ENCODE measurements at regions not wholly inside any gene's neighbourhood (a gene's known extent, or its start where the extent isn't known, plus 50 kb on each side); places are given as distances from the start of the nearest gene placed in this dataset.

- TF ChIP-seq, protein P1, sequence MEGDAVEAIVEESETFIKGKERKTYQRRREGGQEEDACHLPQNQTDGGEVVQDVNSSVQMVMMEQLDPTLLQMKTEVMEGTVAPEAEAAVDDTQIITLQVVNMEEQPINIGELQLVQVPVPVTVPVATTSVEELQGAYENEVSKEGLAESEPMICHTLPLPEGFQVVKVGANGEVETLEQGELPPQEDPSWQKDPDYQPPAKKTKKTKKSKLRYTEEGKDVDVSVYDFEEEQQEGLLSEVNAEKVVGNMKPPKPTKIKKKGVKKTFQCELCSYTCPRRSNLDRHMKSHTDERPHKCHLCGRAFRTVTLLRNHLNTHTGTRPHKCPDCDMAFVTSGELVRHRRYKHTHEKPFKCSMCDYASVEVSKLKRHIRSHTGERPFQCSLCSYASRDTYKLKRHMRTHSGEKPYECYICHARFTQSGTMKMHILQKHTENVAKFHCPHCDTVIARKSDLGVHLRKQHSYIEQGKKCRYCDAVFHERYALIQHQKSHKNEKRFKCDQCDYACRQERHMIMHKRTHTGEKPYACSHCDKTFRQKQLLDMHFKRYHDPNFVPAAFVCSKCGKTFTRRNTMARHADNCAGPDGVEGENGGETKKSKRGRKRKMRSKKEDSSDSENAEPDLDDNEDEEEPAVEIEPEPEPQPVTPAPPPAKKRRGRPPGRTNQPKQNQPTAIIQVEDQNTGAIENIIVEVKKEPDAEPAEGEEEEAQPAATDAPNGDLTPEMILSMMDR (optimal IDR thresholded peaks at IDR 0.05 in 1 of 3, IDR thresholded peaks at IDR 0.05 in 1 of 3, conservative IDR thresholded peaks at IDR 0.05 in 1 of 3; ENCODE audit: extremely low read depth in 1 of 3, insufficient read depth in 2 of 3, low read length in 3 of 3) = no peak
- TF ChIP-seq EZH2 (IDR thresholded peaks at IDR 0.05; ENCODE audit: low read length) = no peak
Observed at GRCh38 chr3:30457726-30458125, 148.7 kb upstream of the TGFBR2 start.
